DMS 273 (cell line): ENCODE measurements at regions not wholly inside any gene's neighbourhood (a gene's known extent, or its start where the extent isn't known, plus 50 kb on each side); places are given as distances from the start of the nearest gene placed in this dataset.
A peak's percentile ranks its signal among the peaks of the same experiment; 100 is the strongest.
"Not testable (repeated sequence)": the region's sequence is repeated elsewhere in the genome, so short reads cannot be mapped to it uniquely, and the experiment has no call there.

Experiments
- DNase-seq: peaks from one replicate; lab custom pipeline; 2025; ENCODE audit not compliant: unreplicated experiment; lab: John Stamatoyannopoulos, UW

DNA sequence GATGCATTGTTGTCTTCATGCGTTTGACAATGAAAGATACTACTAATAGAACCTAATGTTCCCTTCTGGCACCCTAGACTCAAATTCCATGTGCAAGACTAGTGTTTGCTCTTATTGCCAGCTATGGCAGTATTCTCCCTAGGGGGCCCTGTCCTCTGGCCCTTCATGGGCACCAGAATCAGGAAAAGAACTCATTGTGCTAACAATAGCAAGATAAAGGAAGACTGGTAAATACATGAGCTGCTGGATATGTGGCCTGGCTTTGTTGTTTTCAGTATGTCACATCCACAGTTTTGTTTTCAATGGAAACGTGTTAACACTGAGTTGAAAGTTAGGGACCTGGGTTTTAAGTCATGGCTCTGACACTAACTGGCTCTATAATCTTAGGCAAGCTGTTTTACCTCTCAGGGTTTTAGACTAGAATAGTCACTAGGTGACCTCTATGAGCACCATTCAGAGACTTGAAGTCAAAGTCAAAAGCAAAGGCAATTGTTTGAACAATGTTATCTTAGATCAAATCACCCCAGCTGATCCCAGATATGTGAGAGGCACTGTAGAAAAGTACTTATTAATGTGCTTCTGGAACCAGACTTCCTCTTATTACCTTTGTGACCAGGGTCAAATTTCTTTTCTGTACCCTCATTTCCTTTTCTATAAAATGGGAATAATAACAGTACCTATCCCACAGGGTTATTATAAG is 253.7 kb upstream of the DIAPH2 start:
- DNase-seq = no peak

- no peak for DNase-seq
Measured at GRCh38 chrX:96432647-96433046, 252.0 kb upstream of the DIAPH2 start.

DNA sequence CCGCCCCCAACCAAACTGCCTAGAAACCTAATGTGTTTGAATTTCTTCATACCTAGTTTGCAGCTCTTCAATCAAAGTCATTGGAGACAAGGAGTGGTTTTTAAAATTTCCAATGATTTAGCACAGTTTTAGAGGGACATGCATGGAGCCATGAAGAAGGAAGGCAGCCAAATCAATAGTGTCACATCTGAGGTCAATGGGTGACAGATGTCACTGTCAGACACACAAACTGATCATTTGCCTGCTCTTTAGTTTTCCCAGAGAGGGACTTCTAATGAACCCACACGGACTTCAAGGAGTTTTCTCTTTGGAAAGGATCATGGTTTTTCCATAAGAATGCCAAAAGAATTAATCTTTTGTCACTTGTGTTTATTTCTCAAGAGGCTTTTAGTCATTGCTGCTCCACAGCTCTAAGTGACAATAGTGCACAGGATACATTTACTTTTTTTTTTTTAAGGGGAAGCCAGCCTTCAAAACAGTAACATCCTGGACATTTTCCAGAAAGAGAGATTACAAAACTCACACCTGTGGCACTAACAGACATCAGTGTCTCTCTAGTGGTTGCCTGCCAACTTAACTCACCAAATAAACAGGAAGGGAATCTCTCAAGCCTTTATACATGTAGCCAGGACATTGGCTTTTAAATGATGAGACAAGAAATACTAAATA is 251.1 kb upstream of the DIAPH2 start:
- DNase-seq = no peak

- DNase-seq = no peak
Measured at GRCh38 chrX:96435378-96436035, 249.1 kb upstream of the DIAPH2 start.

- no peak for DNase-seq
Measured at GRCh38 chrX:96436105-96436504, 248.5 kb upstream of the DIAPH2 start.

- DNase-seq = no peak
Measured at GRCh38 chrX:96438803-96439202, 245.8 kb upstream of the DIAPH2 start.

DNA sequence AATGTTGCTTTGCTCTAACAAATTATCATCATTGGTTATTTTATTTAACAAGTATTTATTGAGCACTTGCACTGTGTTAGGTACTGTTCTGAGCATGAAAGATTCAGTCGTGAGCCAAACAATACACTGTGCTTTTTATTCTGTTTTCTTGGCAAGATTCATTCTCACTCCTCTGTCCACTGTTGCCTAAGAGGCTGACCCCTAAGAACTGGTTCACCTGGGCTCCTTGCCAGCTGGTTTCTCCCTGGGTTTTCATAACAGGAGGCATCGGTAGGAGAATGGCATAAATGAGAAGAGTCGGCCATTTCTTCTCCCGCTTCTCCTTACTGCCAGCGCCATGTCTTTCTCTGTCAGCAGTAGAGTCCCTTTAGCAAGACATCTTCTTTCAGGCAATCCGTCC is 243.7 kb upstream of the DIAPH2 start:
- no peak for DNase-seq

- peak; percentile 4 for DNase-seq
Measured at GRCh38 chrX:96445531-96446065, 239.0 kb upstream of the DIAPH2 start.

- no peak for DNase-seq
Measured at GRCh38 chrX:96446524-96446923, 238.1 kb upstream of the DIAPH2 start.

GRCh38 chrX:96447161-96447560 is 237.5 kb upstream of the DIAPH2 start:
- no peak for DNase-seq

DNA sequence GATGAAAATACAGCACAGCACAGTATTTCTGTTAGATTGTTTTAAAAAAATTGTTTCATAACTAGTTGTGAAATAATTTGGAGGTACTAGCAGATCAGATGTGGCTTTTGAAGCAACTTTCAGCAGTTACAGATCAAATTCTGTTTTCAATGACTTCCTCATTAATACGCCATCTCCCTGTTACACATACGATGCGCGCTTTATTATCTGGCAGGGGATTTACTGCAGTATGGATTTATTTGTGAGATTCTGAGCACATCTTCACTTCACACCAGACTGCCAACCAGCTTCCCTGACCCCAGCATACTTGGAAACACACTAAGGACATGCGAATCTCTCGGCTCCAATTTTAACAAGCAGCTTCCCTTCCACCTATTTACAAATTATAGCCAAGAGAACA is 235.5 kb upstream of the DIAPH2 start:
- no peak for DNase-seq

- DNase-seq = no peak
Measured at GRCh38 chrX:96449896-96450295, 234.7 kb upstream of the DIAPH2 start.

DNA sequence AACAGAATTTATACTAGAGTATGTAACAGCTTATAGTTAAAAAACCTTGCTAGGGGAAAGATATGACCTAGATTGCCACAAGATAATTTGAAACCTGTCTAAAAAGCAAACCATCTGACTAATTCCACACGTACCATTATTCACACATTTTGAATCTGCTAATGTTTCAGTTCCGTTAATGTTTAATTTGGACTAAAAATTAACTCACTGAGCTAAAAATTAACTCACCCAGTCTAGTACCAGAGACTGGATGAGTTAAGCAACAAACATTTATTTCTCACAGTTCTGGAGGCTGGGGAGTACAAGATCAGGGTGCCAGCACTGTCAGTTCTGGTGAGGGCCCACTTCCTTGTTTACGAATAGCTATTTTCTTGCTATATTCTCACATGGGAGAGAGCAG is 231.5 kb upstream of the DIAPH2 start:
- DNase-seq = no peak

- DNase-seq = peak; percentile 73
Measured at GRCh38 chrX:96455078-96455477, 229.6 kb upstream of the DIAPH2 start.

- DNase-seq = no peak
Measured at GRCh38 chrX:96464880-96465558, 219.6 kb upstream of the DIAPH2 start.

- DNase-seq = no peak
Measured at GRCh38 chrX:96474029-96474740, 210.5 kb upstream of the DIAPH2 start.

- DNase-seq = no peak
Measured at GRCh38 chrX:96474741-96475125, 209.9 kb upstream of the DIAPH2 start.

DNA sequence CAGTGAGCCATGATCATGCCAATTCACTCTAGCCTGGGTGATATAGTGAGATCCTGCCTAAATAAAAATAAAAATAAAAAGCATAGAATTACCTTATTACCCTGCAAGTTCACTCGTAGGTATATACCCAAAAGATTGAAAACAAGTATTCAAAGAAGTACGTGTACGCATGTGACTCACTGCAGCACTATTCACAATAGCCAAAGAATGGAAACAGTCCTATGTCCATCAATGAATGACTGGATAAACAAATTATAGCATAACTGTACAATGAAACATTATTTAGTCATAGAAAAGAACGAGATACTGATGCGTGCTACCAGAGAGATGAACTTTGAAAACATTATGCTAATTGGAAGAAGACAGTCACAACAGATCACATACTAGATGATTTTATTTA is 204.6 kb upstream of the DIAPH2 start:
- no peak for DNase-seq

DNA sequence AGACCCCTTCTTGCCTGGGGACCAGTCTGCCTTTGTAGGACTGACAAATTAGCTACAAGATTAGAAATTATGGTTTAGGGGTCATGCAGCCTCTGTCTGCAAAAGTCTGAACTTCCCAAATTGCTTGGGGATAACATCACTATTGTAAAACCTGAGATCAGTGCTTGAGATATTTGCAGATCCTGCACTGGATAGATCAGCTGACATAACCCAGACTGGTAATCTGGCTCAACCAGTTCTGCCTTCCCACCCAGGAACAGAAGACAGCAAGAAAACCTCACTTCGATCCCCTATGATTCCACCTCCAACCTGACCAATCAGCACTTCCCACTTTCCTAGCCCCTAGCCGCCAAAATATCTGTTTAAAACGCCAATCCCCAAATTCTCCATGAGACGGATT is 202.8 kb upstream of the DIAPH2 start:
- no peak for DNase-seq

DNA sequence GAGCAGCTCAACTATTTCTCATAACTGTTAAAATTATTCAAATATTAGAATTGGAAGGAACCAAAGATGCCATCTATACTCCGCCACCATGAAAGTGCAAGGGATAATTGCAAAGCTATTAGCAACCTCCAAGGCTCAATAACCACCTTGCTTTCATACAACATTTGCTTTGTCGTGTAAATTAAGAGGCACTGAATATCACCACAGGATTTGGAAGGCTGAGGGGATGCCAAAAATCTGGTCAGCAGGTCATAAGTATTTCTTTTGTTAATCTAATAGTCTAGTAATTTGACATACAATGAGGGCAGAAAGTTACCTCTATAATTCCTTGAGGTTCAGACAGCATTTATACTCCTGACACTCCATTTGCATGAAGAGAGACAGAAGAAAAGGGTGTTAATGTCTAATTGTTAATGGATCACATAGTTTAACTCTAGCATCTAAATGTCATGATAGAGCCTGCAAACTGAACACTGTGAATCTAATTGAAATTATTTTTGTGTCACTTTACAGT is 200.9 kb upstream of the DIAPH2 start:
- no peak for DNase-seq

DNA sequence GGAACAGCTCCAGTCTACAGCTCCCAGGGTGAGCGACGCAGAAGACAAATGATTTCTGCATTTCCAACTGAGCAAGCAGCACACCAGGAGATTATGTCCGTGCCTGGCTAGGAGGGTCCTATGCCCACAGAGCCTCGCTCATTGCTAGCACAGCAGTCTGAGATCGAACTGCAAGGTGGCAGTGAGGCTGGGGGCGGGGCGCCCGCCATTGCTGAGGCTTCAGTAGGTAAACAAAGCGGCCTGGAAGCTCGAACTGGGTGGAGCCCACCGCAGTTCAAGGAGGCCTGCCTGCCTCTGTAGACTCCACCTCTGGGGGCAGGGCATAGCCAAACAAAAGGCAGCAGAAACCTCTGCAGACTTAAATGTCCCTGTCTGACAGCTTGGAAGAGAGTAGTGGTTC is 198.0 kb upstream of the DIAPH2 start:
- not testable (repeated sequence) for DNase-seq
